ENCODE measurements at regions not wholly inside any gene's neighbourhood (a gene's known extent, or its start where the extent isn't known, plus 50 kb on each side); places are given as distances from the start of the nearest gene placed in this dataset.

DNA sequence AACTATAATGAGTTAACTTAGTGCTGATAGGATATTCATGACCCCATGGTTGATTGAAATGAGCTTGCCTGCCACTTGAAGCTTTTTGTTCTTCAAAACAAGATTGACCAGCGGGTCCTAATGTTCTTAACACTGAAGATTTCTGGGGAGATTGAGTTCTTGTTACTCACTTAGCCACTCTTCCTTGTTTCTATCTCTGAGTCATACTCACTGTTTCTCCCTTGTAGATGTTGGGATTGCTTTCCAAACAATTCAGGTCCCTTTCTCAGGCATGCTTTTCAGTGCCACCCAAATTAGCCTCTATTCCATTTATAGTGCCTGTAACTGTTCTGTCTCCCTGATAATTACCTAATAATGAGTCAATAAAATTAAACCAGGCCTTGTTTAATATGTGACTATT lies 517.0 kb downstream of the SQOR start:
- intact Hi-C loops (cut with DNase I), result no loop called here
- DNase-seq (no peak), FAIRE-seq (no peak)
- H3K4me1 ChIP-seq (ENCODE audit: control insufficient read depth in 2 of 3, insufficient read depth in 2 of 3, low read depth in 1 of 3, low read length in 3 of 3), result no peaks in the 10 kb centered on the region
- H3K9ac ChIP-seq (ENCODE audit: low read length in 3 of 3), result no peak overlapping the region
- peaks cover 0 to 2% (median 0%) of the 10 kb centered on the region in 3 donors for H3K9me3 ChIP-seq (ENCODE audit: control insufficient read depth in 2 of 3, insufficient read depth in 1 of 3, low read length in 3 of 3)
- H3K27me3 ChIP-seq (ENCODE audit: control insufficient read depth, insufficient read depth, low read length), result no peaks in the 10 kb centered on the region
- H3K4me3 ChIP-seq (ENCODE audit: low read length in 3 of 3), result no peak overlapping the region
- no peak overlapping the region for H3K27ac ChIP-seq (ENCODE audit: low read depth in 2 of 2, low read length in 2 of 2)
- TF ChIP-seq, protein P1, sequence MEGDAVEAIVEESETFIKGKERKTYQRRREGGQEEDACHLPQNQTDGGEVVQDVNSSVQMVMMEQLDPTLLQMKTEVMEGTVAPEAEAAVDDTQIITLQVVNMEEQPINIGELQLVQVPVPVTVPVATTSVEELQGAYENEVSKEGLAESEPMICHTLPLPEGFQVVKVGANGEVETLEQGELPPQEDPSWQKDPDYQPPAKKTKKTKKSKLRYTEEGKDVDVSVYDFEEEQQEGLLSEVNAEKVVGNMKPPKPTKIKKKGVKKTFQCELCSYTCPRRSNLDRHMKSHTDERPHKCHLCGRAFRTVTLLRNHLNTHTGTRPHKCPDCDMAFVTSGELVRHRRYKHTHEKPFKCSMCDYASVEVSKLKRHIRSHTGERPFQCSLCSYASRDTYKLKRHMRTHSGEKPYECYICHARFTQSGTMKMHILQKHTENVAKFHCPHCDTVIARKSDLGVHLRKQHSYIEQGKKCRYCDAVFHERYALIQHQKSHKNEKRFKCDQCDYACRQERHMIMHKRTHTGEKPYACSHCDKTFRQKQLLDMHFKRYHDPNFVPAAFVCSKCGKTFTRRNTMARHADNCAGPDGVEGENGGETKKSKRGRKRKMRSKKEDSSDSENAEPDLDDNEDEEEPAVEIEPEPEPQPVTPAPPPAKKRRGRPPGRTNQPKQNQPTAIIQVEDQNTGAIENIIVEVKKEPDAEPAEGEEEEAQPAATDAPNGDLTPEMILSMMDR (IDR thresholded peaks at IDR 0.05; ENCODE audit: borderline replicate concordance, extremely low read depth, insufficient read depth), result no peak
- no peaks in the 10 kb centered on the region for H3K36me3 ChIP-seq (ENCODE audit: control insufficient read depth in 2 of 3, insufficient read depth in 3 of 3, low read length in 3 of 3)

DNA sequence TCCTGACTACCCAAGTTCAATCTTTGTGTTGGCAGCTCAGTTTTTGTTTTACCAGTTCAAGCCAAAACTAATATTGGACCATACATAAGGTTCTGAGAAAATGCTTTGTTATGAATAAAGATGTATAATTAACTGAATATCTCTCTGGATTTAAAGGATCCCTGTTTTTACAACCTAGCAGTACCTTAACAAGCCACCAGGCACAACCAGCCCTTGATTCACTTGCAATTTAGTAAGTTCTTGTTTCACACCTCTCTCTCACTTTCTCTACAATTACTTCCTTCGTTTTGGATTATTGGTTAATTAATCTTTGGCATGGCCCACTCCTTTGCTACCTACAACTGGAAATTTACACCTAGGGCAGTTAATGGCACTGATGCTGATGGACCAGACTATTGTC lies 531.9 kb downstream of the SQOR start:
- no peaks in the 10 kb centered on the region for H3K4me1 ChIP-seq (ENCODE audit: control insufficient read depth in 2 of 3, insufficient read depth in 2 of 3, low read depth in 1 of 3, low read length in 3 of 3)
- DNase-seq (no peak), FAIRE-seq (no peak)
- H3K27ac ChIP-seq (ENCODE audit: low read depth in 2 of 2, low read length in 2 of 2), result no peak overlapping the region
- intact Hi-C loops (cut with DNase I), result no loop called here
- H3K4me3 ChIP-seq (ENCODE audit: low read length in 3 of 3), result no peak overlapping the region
- H3K9ac ChIP-seq (ENCODE audit: low read length in 3 of 3), result no peak overlapping the region
- H3K36me3 ChIP-seq (ENCODE audit: control insufficient read depth in 2 of 3, insufficient read depth in 3 of 3, low read length in 3 of 3), result no peaks in the 10 kb centered on the region
- TF ChIP-seq, protein P1 (IDR thresholded peaks at IDR 0.05; ENCODE audit: borderline replicate concordance, extremely low read depth, insufficient read depth), result no peak
- H3K9me3 ChIP-seq (ENCODE audit: control insufficient read depth in 2 of 3, insufficient read depth in 1 of 3, low read length in 3 of 3), result peaks cover 0 to 10% (median 0%) of the 10 kb centered on the region in 3 donors
- H3K27me3 ChIP-seq (ENCODE audit: control insufficient read depth, insufficient read depth, low read length), result no peaks in the 10 kb centered on the region

DNA sequence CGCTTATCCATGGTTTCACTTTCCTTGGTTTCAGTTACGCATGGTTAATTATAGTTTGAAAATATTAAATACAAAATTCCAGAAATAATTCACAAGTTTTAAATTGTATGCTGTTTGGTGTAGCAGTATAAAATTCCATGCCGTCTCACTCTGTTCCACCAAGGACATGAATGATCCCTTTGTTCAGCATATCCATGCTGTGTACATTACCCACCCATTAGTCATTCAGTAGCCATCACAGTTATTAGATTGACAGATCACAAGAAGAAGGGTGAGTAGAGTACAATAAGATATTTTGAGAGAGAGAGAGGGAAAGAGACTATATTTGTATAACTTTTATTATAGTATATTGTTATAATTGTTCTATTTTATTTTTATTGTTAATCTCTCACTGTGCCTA lies 535.5 kb downstream of the SQOR start:
- H3K9me3 ChIP-seq (ENCODE audit: control insufficient read depth in 2 of 3, insufficient read depth in 1 of 3, low read length in 3 of 3), result peaks cover 0 to 6% (median 0%) of the 10 kb centered on the region in 3 donors
- no peaks in the 10 kb centered on the region for H3K36me3 ChIP-seq (ENCODE audit: control insufficient read depth in 2 of 3, insufficient read depth in 3 of 3, low read length in 3 of 3)
- no peak for FAIRE-seq
- H3K9ac ChIP-seq (ENCODE audit: low read length in 3 of 3), result no peak overlapping the region
- no peak overlapping the region for H3K27ac ChIP-seq (ENCODE audit: low read depth in 2 of 2, low read length in 2 of 2)
- no peaks in the 10 kb centered on the region for H3K4me1 ChIP-seq (ENCODE audit: control insufficient read depth in 2 of 3, insufficient read depth in 2 of 3, low read depth in 1 of 3, low read length in 3 of 3)
- no peaks in the 10 kb centered on the region for H3K27me3 ChIP-seq (ENCODE audit: control insufficient read depth, insufficient read depth, low read length)
- DNase-seq, result no peak
- TF ChIP-seq, protein P1 (IDR thresholded peaks at IDR 0.05; ENCODE audit: borderline replicate concordance, extremely low read depth, insufficient read depth), result no peak
- no peak overlapping the region for H3K4me3 ChIP-seq (ENCODE audit: low read length in 3 of 3)
- intact Hi-C loops (cut with DNase I), result no loop called here

DNA sequence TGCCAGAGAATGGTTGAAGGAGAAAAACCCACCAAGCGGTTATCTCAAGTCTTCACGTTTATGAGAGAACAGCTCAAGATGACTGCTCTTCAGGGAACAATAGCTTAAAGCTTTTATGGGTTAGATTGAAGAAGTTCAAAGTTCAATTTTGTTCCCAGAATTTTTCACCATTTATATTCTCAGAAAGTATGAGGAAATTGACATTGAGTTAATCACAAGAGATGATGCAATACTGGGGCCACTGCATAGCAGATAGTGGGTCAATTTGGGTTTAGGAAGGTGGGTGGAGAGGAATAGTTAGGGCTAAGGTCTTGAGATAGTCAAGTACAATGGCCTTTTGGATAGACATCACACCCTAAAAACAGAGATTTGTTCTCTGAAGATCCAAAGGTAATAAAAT lies 539.3 kb downstream of the SQOR start:
- intact Hi-C loops (cut with DNase I), result no loop called here
- peaks cover 0 to 6% (median 0%) of the 10 kb centered on the region in 3 donors for H3K9me3 ChIP-seq (ENCODE audit: control insufficient read depth in 2 of 3, insufficient read depth in 1 of 3, low read length in 3 of 3)
- H3K36me3 ChIP-seq (ENCODE audit: control insufficient read depth in 2 of 3, insufficient read depth in 3 of 3, low read length in 3 of 3), result no peaks in the 10 kb centered on the region
- TF ChIP-seq, protein P1 (IDR thresholded peaks at IDR 0.05; ENCODE audit: borderline replicate concordance, extremely low read depth, insufficient read depth), result no peak
- no peaks in the 10 kb centered on the region for H3K4me1 ChIP-seq (ENCODE audit: control insufficient read depth in 2 of 3, insufficient read depth in 2 of 3, low read depth in 1 of 3, low read length in 3 of 3)
- H3K27ac ChIP-seq (ENCODE audit: low read depth in 2 of 2, low read length in 2 of 2), result no peak overlapping the region
- FAIRE-seq (no peak), DNase-seq (no peak)
- no peak overlapping the region for H3K4me3 ChIP-seq (ENCODE audit: low read length in 3 of 3)
- H3K27me3 ChIP-seq (ENCODE audit: control insufficient read depth, insufficient read depth, low read length), result no peaks in the 10 kb centered on the region
- H3K9ac ChIP-seq (ENCODE audit: low read length in 3 of 3), result no peak overlapping the region
